ENCODE measurements at regions not wholly inside any gene's neighbourhood (a gene's known extent, or its start where the extent isn't known, plus 50 kb on each side); places are given as distances from the start of the nearest gene placed in this dataset.

DNA sequence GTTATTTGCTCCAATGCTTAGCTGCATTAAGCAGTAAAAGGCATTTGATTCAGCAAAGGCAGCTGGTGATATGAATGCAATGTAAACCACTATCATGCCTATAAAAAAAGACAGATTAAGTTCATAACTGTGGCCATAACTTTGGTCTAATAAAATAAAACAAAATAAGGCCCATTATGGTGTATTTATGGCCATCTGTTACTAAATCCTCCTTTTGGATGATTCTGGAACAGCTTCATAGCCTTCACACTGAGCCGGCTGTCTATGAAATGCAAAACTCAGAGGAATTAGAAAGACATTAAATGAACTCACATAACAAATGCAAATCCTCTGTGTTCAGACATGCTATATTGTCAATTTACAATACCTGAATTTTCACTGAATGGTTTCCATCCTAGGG lies 223.7 kb upstream of the FAT4 start:
- H3K27me3 ChIP-seq (replicated peaks; ENCODE audit: control insufficient read depth, insufficient read depth, low read length) = no peaks in the 10 kb centered on the region
- TF ChIP-seq, protein P1, sequence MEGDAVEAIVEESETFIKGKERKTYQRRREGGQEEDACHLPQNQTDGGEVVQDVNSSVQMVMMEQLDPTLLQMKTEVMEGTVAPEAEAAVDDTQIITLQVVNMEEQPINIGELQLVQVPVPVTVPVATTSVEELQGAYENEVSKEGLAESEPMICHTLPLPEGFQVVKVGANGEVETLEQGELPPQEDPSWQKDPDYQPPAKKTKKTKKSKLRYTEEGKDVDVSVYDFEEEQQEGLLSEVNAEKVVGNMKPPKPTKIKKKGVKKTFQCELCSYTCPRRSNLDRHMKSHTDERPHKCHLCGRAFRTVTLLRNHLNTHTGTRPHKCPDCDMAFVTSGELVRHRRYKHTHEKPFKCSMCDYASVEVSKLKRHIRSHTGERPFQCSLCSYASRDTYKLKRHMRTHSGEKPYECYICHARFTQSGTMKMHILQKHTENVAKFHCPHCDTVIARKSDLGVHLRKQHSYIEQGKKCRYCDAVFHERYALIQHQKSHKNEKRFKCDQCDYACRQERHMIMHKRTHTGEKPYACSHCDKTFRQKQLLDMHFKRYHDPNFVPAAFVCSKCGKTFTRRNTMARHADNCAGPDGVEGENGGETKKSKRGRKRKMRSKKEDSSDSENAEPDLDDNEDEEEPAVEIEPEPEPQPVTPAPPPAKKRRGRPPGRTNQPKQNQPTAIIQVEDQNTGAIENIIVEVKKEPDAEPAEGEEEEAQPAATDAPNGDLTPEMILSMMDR (IDR thresholded peaks at IDR 0.05; ENCODE audit: insufficient read depth, low read length, poor library complexity, severe bottlenecking) = no peak
- DNase-seq (ENCODE audit: extremely low read depth, insufficient read length) = no peak
- no peak overlapping the region for H3K4me3 ChIP-seq (replicated peaks; ENCODE audit: low read depth, low read length)
- no peaks in the 10 kb centered on the region for H3K36me3 ChIP-seq (ENCODE audit: control insufficient read depth, insufficient read depth, low read length)

GRCh38 chr4:125084608-125085007 lies 230.1 kb upstream of the FAT4 start:
- H3K4me3 ChIP-seq (replicated peaks; ENCODE audit: low read depth, low read length) = no peak overlapping the region
- no peaks in the 10 kb centered on the region for H3K27me3 ChIP-seq (replicated peaks; ENCODE audit: control insufficient read depth, insufficient read depth, low read length)
- H3K36me3 ChIP-seq (ENCODE audit: control insufficient read depth, insufficient read depth, low read length) = no peaks in the 10 kb centered on the region
- TF ChIP-seq, protein P1 (IDR thresholded peaks at IDR 0.05; ENCODE audit: insufficient read depth, low read length, poor library complexity, severe bottlenecking) = no peak
- DNase-seq (ENCODE audit: extremely low read depth, insufficient read length) = no peak

GRCh38 chr4:125082729-125083417 lies 231.9 kb upstream of the FAT4 start:
- Histone ChIP-seq H3K4me3 (replicated peaks; ENCODE audit: low read depth, low read length) (no peak overlapping the region), H3K36me3 (ENCODE audit: control insufficient read depth, insufficient read depth, low read length) (no peaks in the 10 kb centered on the region), H3K27me3 (replicated peaks; ENCODE audit: control insufficient read depth, insufficient read depth, low read length) (no peaks in the 10 kb centered on the region)
- DNase-seq (ENCODE audit: extremely low read depth, insufficient read length) = no peak
- TF ChIP-seq, protein P1 (IDR thresholded peaks at IDR 0.05; ENCODE audit: insufficient read depth, low read length, poor library complexity, severe bottlenecking) = no peak

GRCh38 chr4:125072269-125072668 lies 242.5 kb upstream of the FAT4 start:
- TF ChIP-seq, protein P1 (IDR thresholded peaks at IDR 0.05; ENCODE audit: insufficient read depth, low read length, poor library complexity, severe bottlenecking) = no peak
- no peaks in the 10 kb centered on the region for H3K36me3 ChIP-seq (ENCODE audit: control insufficient read depth, insufficient read depth, low read length)
- DNase-seq (ENCODE audit: extremely low read depth, insufficient read length) = no peak
- no peak overlapping the region for H3K4me3 ChIP-seq (replicated peaks; ENCODE audit: low read depth, low read length)
- H3K27me3 ChIP-seq (replicated peaks; ENCODE audit: control insufficient read depth, insufficient read depth, low read length) = no peaks in the 10 kb centered on the region

- Histone ChIP-seq H3K36me3 (ENCODE audit: control insufficient read depth, insufficient read depth, low read length) (no peaks in the 10 kb centered on the region), H3K4me3 (replicated peaks; ENCODE audit: low read depth, low read length) (no peak overlapping the region), H3K27me3 (replicated peaks; ENCODE audit: control insufficient read depth, insufficient read depth, low read length) (no peaks in the 10 kb centered on the region)
- TF ChIP-seq, protein P1 (IDR thresholded peaks at IDR 0.05; ENCODE audit: insufficient read depth, low read length, poor library complexity, severe bottlenecking) = no peak
- no peak for DNase-seq (ENCODE audit: extremely low read depth, insufficient read length)
These were observed 243.9 kb upstream of the FAT4 start for GRCh38 chr4:125070861-125071260.
